Kidney (tissue), 13 donors: ENCODE measurements at regions not wholly inside any gene's neighbourhood (a gene's known extent, or its start where the extent isn't known, plus 50 kb on each side); places are given as distances from the start of the nearest gene placed in this dataset.

Experiments
- DNase-seq, 5 donors: peaks; one replicate each; pipeline ENCODE4 v3.0.0-alpha.2; 2013 to 2020
- FAIRE-seq: peaks from 2 replicates; lab custom pipeline; 2012; peaks lifted over from hg19 to GRCh38; lab: Jason Lieb, UNC
- H3K27ac ChIP-seq, 2 donors: one replicate each; pipeline ENCODE4 v1.7.0; 2013; ENCODE audit warnings: low read depth in 2 of 2, low read length in 2 of 2, inconsistent platforms in 1 of 2
- H3K27me3 ChIP-seq: one replicate; pipeline ENCODE4 v1.7.1; 2013; ENCODE audit warnings: low read length, inconsistent platforms; ENCODE audit not compliant: control insufficient read depth, insufficient read depth
- H3K36me3 ChIP-seq, 3 donors: one replicate each; pipeline versions ENCODE4 v1.7.0 to v1.7.1; 2013; ENCODE audit warnings: low read length in 3 of 3, control low read depth in 1 of 3, inconsistent platforms in 1 of 3; ENCODE audit not compliant: insufficient read depth in 3 of 3, control insufficient read depth in 2 of 3
- H3K4me1 ChIP-seq, 3 donors: one replicate each; pipeline versions ENCODE4 v1.7.0 to v1.7.1; 2013; ENCODE audit warnings: low read length in 3 of 3, inconsistent platforms in 1 of 3, low read depth in 1 of 3; ENCODE audit not compliant: control insufficient read depth in 2 of 3, insufficient read depth in 2 of 3
- H3K4me3 ChIP-seq, 3 donors: one replicate each; pipeline versions ENCODE4 v1.7.0 to v1.8.1; 2013; ENCODE audit warnings: low read length in 3 of 3, control low read depth in 1 of 3, inconsistent platforms in 1 of 3
- H3K9ac ChIP-seq, 3 donors: one replicate each; pipeline versions ENCODE4 v1.7.0 to v1.7.1; 2013; ENCODE audit warnings: low read length in 3 of 3, control low read depth in 1 of 3, inconsistent platforms in 1 of 3
- H3K9me3 ChIP-seq, 3 donors: one replicate each; pipeline versions ENCODE4 v1.7.0 to v1.7.1; 2013; ENCODE audit warnings: low read length in 3 of 3, control low read depth in 1 of 3, inconsistent platforms in 1 of 3; ENCODE audit not compliant: control insufficient read depth in 2 of 3, insufficient read depth in 1 of 3
- intact Hi-C: fragments of 100-400 bp; cut with DNase I; formaldehyde crosslinking; loops from one replicate; pipeline ENCODE4 v1.11.1; 2022
- TF ChIP-seq, protein P1 (sequence below): IDR thresholded peaks from 3 replicates; pipeline ENCODE4 v1.5.1; 2012; ENCODE audit warnings: mild to moderate bottlenecking, moderate library complexity, borderline replicate concordance; ENCODE audit not compliant: insufficient read depth; ENCODE audit errors: extremely low read depth
- donor health status: control.
- donor health status: control.
- donor health status: control.
- donor health status: control.
- donor health status: control.
- donor health status: DM: yes; HTN: yes; CAD: no.
- donor health status: Normal renal cell carcinoma (clear cell type).

DNA sequence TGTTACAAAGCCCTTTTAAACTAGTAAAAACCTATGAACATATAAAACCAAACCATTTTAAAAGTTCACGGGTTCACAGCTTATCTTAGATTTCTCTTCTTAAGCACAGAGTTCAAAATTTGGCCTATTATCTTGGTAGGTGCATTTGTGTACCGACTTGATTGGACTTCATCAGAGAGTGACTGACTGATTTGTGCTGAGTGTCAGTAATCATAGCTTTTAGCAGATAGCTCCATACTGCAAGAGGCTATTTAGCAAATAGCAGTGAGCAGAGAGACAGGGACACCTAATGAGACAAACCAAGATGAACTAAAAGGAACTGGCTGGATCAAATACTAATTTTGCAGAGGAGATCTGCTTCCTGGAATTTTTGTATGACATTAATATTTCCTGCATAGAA is 274.5 kb downstream of the PRR16 start:
- DNase-seq (no peak), FAIRE-seq (no peak)
- no peak overlapping the region for H3K9ac ChIP-seq
- intact Hi-C loops, result no loop called here
- no peaks in the 10 kb centered on the region for H3K36me3 ChIP-seq
- H3K27me3 ChIP-seq, result no peaks in the 10 kb centered on the region
- H3K27ac ChIP-seq, result no peak overlapping the region
- no peaks in the 10 kb centered on the region for H3K9me3 ChIP-seq
- TF ChIP-seq, protein P1, sequence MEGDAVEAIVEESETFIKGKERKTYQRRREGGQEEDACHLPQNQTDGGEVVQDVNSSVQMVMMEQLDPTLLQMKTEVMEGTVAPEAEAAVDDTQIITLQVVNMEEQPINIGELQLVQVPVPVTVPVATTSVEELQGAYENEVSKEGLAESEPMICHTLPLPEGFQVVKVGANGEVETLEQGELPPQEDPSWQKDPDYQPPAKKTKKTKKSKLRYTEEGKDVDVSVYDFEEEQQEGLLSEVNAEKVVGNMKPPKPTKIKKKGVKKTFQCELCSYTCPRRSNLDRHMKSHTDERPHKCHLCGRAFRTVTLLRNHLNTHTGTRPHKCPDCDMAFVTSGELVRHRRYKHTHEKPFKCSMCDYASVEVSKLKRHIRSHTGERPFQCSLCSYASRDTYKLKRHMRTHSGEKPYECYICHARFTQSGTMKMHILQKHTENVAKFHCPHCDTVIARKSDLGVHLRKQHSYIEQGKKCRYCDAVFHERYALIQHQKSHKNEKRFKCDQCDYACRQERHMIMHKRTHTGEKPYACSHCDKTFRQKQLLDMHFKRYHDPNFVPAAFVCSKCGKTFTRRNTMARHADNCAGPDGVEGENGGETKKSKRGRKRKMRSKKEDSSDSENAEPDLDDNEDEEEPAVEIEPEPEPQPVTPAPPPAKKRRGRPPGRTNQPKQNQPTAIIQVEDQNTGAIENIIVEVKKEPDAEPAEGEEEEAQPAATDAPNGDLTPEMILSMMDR, result no peak
- no peaks in the 10 kb centered on the region for H3K4me1 ChIP-seq
- no peak overlapping the region for H3K4me3 ChIP-seq

DNA sequence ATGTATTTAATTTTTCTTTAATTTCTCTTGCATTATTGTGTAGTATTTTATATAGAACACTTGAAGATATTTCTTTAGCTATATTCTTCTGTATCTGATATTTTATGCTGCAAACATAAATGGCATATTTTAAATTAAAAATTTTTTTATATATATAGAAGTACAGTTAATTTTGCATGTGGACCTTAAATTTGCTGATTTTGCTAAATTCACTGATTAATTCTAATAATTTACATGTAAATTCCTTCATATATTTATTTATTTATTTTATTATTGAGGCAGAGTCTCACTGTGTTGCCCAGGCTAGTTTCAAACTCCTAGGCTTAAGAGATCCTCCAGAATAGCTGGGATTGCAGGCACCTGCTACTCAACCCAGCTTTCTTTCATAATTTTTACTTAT is 276.9 kb downstream of the PRR16 start:
- FAIRE-seq, result no peak
- Histone ChIP-seq H3K36me3 (no peaks in the 10 kb centered on the region), H3K4me1 (no peaks in the 10 kb centered on the region), H3K4me3 (no peak overlapping the region), H3K9me3 (no peaks in the 10 kb centered on the region), H3K9ac (no peak overlapping the region), H3K27me3 (no peaks in the 10 kb centered on the region), H3K27ac (no peak overlapping the region)
- no peak for DNase-seq
- TF ChIP-seq, protein P1, result no peak
- intact Hi-C loops, result no loop called here

DNA sequence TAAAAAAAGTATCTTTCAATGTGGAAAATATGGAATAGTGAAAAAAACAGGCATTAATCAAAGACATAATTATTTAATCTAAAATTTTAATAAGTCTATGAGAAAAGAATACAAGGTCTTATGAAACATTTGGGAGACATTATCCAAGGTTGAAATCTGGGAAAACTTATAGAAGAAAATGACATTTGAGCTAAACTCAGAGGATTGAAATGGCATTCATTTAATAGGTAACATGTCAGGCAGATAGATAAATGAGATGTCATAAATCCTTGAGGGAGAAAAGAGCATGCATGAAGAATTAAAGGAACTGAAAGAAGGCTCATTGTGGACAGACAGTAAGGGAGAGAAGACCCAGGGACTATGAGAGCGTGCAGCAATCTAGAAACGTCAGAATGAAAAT is 284.4 kb downstream of the PRR16 start:
- no peak for FAIRE-seq
- intact Hi-C loops, result no loop called here
- Histone ChIP-seq H3K27ac (no peak overlapping the region), H3K27me3 (no peaks in the 10 kb centered on the region), H3K9ac (no peak overlapping the region), H3K36me3 (no peaks in the 10 kb centered on the region), H3K4me1 (no peaks in the 10 kb centered on the region), H3K9me3 (no peaks in the 10 kb centered on the region), H3K4me3 (no peak overlapping the region)
- no peak for DNase-seq
- TF ChIP-seq, protein P1, result no peak

DNA sequence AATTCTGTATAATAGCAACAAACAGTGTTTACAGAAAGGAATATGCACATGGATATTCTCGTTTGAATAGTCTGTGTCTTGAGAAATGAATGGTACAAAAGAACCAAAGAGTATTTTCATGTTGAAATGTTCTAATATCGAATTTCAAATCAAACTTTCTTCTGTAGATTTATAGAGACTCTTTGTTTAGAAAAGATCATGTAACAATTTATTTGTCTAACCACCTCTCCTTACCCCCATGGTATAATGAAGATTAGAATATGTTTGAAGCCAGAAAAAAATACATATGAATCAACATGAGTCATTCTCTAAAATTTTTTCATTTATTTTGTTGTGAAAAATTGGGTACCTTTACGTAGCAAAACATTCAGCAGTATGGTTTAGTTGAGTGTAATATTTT is 285.6 kb downstream of the PRR16 start:
- FAIRE-seq (no peak), DNase-seq (no peak)
- H3K4me1 ChIP-seq, result no peaks in the 10 kb centered on the region
- intact Hi-C loops, result no loop called here
- no peaks in the 10 kb centered on the region for H3K27me3 ChIP-seq
- no peaks in the 10 kb centered on the region for H3K9me3 ChIP-seq
- H3K27ac ChIP-seq, result no peak overlapping the region
- TF ChIP-seq, protein P1, result no peak
- H3K4me3 ChIP-seq, result no peak overlapping the region
- no peak overlapping the region for H3K9ac ChIP-seq
- no peaks in the 10 kb centered on the region for H3K36me3 ChIP-seq
